Breast epithelium (tissue), 4 donors: ENCODE measurements at regions not wholly inside any gene's neighbourhood (a gene's known extent, or its start where the extent isn't known, plus 50 kb on each side); places are given as distances from the start of the nearest gene placed in this dataset.
"Not testable (repeated sequence)": the region's sequence is repeated elsewhere in the genome, so short reads cannot be mapped to it uniquely, and the experiment has no call there.

Source experiments
- DNase-seq, 2 donors: peaks; one replicate each; pipeline ENCODE4 v3.0.0-alpha.2; 2019; ENCODE audit warnings: low spot score in 2 of 2
- H3K27ac ChIP-seq, 2 donors: fragments of 200-600 bp; sonication (generic) in 1 of 2; one replicate each; pipeline ENCODE4 v1.5.1; 2016 to 2019; ENCODE audit warnings: mild to moderate bottlenecking in 1 of 2
- H3K27me3 ChIP-seq, 2 donors: fragments of 200-600 bp; sonication (generic) in 1 of 2; one replicate each; pipeline versions ENCODE4 v1.5.1 to v1.6.0; 2017 to 2019; ENCODE audit warnings: control low read depth in 1 of 2, mild to moderate bottlenecking in 1 of 2
- H3K36me3 ChIP-seq: fragments of 200-600 bp; one replicate; pipeline ENCODE4 v1.5.1; 2019
- H3K4me1 ChIP-seq, 2 donors: fragments of 200-600 bp; sonication (generic); one replicate each; pipeline ENCODE4 v1.5.1; 2016 to 2019; ENCODE audit warnings: control low read depth in 1 of 2
- H3K4me3 ChIP-seq, 3 donors: fragments of 200-600 bp; sonication (generic); 1 replicate in 2 of 3; 2 replicates in 1 of 3; pipeline ENCODE4 v1.5.1; 2016 to 2019; ENCODE audit warnings: mild to moderate bottlenecking in 3 of 3, moderate library complexity in 2 of 3
- H3K9me3 ChIP-seq, 2 donors: fragments of 200-600 bp; sonication (generic) in 1 of 2; one replicate each; pipeline ENCODE4 v1.5.1; 2016 to 2019; ENCODE audit warnings: control low read depth in 1 of 2
- CTCF ChIP-seq, 3 donors: fragments of 450-650 bp; IDR thresholded peaks; one replicate each; pipeline ENCODE4 v1.5.1; 2016 to 2017; ENCODE audit warnings: antibody characterized with exemption in 3 of 3, mild to moderate bottlenecking in 3 of 3, moderate library complexity in 3 of 3
- POLR2A ChIP-seq: fragments of 450-650 bp; IDR thresholded peaks from one replicate; pipeline ENCODE4 v1.6.1; 2016; ENCODE audit warnings: antibody characterized with exemption, mild to moderate bottlenecking, moderate library complexity
- POLR2AphosphoS5 ChIP-seq, 3 donors: sonication (generic); formaldehyde crosslinking; IDR thresholded peaks; one replicate each; pipeline ENCODE4 v1.6.1; 2017; ENCODE audit warnings: antibody characterized with exemption in 3 of 3
- intact Hi-C: fragments of 100-400 bp; cut with DNase I; formaldehyde crosslinking; loops from one replicate; pipeline ENCODE4 v1.15.1; 2023; ENCODE audit warnings: low total_unique reads

- no peaks in the 10 kb centered on the region for H3K36me3 ChIP-seq
- TF ChIP-seq POLR2AphosphoS5 (IDR thresholded peaks at IDR 0.05) = no peak
- no peak for TF ChIP-seq CTCF (IDR thresholded peaks at IDR 0.05)
- no peak for TF ChIP-seq POLR2A
- H3K27me3 ChIP-seq = no peaks in the 10 kb centered on the region
- no peak overlapping the region for H3K4me3 ChIP-seq
- no peak for DNase-seq
- no peak overlapping the region for H3K27ac ChIP-seq
- H3K4me1 ChIP-seq = no peaks in the 10 kb centered on the region
- intact Hi-C loops = no loop called here
- H3K9me3 ChIP-seq = peaks cover 0 to 4% of the 10 kb centered on the region in 2 donors
Measured at GRCh38 chr9:81002242-81002641, 687.1 kb downstream of the TLE1 start.

DNA sequence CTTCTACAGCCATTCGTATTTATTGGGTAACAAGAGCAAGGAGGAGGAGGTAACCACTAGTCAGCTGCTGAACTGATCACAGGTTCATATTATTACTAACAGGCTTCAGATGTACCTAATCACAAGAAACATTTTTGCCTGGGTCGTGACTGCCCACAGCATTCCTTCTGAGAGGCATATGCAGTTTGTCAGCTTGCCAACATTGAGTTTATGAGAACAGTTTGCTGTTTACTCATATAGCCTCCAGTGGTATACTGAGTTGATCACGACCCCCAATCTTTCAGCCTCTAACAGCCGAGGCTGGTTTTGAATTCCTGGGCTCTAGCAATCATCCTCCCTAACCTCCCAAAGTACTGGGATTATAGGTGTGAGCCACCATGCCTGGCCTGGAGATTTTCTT is 693.6 kb downstream of the TLE1 start:
- H3K4me3 ChIP-seq = no peak overlapping the region
- TF ChIP-seq CTCF (IDR thresholded peaks at IDR 0.05) (no peak), POLR2A (no peak), POLR2AphosphoS5 (IDR thresholded peaks at IDR 0.05) (no peak)
- no peak overlapping the region for H3K27ac ChIP-seq
- no peak for DNase-seq
- H3K9me3 ChIP-seq = no peaks in the 10 kb centered on the region
- H3K4me1 ChIP-seq = no peaks in the 10 kb centered on the region
- intact Hi-C loops = no loop called here
- no peaks in the 10 kb centered on the region for H3K36me3 ChIP-seq
- H3K27me3 ChIP-seq = no peaks in the 10 kb centered on the region

GRCh38 chr9:80994892-80995291 is 694.5 kb downstream of the TLE1 start:
- Histone ChIP-seq H3K27ac (no peak overlapping the region), H3K4me3 (no peak overlapping the region), H3K9me3 (no peaks in the 10 kb centered on the region), H3K36me3 (no peaks in the 10 kb centered on the region), H3K27me3 (no peaks in the 10 kb centered on the region), H3K4me1 (no peaks in the 10 kb centered on the region)
- TF ChIP-seq POLR2A = no peak
- no peak for TF ChIP-seq CTCF (IDR thresholded peaks at IDR 0.05)
- no peak for TF ChIP-seq POLR2AphosphoS5 (IDR thresholded peaks at IDR 0.05)
- no peak for DNase-seq
- intact Hi-C loops = no loop called here

GRCh38 chr9:80985595-80985994 is 703.8 kb downstream of the TLE1 start:
- H3K4me1 ChIP-seq, DNase-seq, H3K27ac ChIP-seq, H3K36me3 ChIP-seq, H3K27me3 ChIP-seq, H3K9me3 ChIP-seq, intact Hi-C loops, H3K4me3 ChIP-seq: not testable (repeated sequence)

GRCh38 chr9:80976403-80976802 is 712.9 kb downstream of the TLE1 start:
- Histone ChIP-seq H3K27me3 (no peaks in the 10 kb centered on the region), H3K9me3 (peaks cover 0 to 19% of the 10 kb centered on the region in 2 donors), H3K36me3 (no peaks in the 10 kb centered on the region), H3K4me1 (no peaks in the 10 kb centered on the region), H3K27ac (no peak overlapping the region), H3K4me3 (no peak overlapping the region)
- no peak for TF ChIP-seq POLR2A
- intact Hi-C loops = no loop called here
- no peak for DNase-seq

GRCh38 chr9:80970377-80970776 is 719.0 kb downstream of the TLE1 start:
- H3K4me1 ChIP-seq = not testable (repeated sequence)

GRCh38 chr9:80968611-80969010 is 720.7 kb downstream of the TLE1 start:
- intact Hi-C loops = no loop called here
- Histone ChIP-seq H3K36me3 (no peaks in the 10 kb centered on the region), H3K9me3 (peaks cover 0 to 7% of the 10 kb centered on the region in 2 donors), H3K4me3 (no peak overlapping the region), H3K4me1 (no peaks in the 10 kb centered on the region), H3K27me3 (no peaks in the 10 kb centered on the region), H3K27ac (no peak overlapping the region)
- TF ChIP-seq POLR2A (no peak), CTCF (IDR thresholded peaks at IDR 0.05) (no peak), POLR2AphosphoS5 (IDR thresholded peaks at IDR 0.05) (no peak)
- DNase-seq = no peak

More at GRCh38 chr9:80970377-80970776, 719.0 kb downstream of the TLE1 start:
- H3K27me3 ChIP-seq, H3K9me3 ChIP-seq, DNase-seq, intact Hi-C loops, H3K36me3 ChIP-seq, H3K27ac ChIP-seq, H3K4me3 ChIP-seq: not testable (repeated sequence)
